NCI-H2081 treated with DMSO at 0.1 percent for 48 hours (cell line): ENCODE measurements at regions not wholly inside any gene's neighbourhood (a gene's known extent, or its start where the extent isn't known, plus 50 kb on each side); places are given as distances from the start of the nearest gene placed in this dataset.

Experiments
- DNase-seq: peaks from one replicate; lab custom pipeline; 2025; lab: John Stamatoyannopoulos, UW

DNA sequence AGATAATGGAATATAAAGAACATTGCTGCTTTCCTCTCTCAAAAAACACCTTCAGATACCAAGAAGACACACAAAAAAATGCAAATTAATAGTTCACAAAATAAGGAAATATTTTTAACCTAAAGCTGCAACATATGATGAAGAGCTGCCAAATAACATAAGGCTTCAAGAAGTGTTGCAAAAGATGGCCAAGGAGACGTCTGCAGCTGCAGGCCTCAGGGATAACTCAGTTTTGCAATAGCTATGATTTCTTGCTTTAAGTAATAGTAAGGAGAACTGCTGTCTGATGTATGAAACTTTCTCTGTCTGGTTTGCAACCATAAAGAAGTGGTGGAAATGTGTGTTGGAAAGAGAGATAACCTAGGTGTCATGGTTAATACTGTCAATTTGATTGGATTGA, 1237.5 kb downstream of the MRPL39 start:
- no peak for DNase-seq

GRCh38 chr21:24369278-24369677, 1238.0 kb downstream of the MRPL39 start:
- no peak for DNase-seq

DNA sequence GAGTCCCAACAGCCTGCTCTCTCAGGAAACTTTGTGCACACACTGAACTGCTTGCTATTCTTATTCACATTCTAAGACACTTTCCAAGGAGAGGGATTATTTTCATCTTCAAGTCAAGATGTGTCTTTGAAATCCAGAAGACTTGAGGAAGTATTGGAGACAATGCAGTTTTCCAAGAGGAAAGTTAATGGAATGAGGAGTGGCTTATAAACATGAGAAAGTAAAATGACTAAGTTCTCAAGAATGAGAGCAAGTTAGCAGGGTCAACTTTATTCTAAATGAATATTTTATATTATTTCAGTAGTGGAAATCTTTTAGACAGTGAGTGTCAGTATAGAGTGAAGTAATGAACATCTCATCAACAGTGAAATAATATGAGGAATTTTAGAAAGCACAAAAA, 1239.3 kb downstream of the MRPL39 start:
- no peak for DNase-seq

DNA sequence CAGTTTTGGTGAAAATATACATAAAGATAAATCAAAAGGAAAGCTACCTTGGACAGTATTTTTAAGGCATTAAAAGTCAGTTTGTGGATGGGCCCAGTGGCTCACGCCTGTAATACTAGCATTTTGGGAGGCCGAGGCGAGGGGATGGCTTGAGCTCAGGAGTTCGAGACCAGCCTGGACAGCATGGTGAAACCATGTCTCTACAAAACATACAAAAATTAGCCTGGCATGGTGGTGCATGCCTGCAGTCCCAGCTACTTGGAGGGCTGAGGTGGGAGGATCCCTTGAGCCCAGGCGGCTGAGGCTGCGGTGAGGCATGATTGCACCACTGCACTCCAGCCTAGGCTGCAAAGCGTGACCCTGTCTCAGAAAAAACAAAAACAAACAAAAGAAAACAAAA, 1253.8 kb downstream of the MRPL39 start:
- no peak for DNase-seq

GRCh38 chr21:24339406-24339805, 1267.9 kb downstream of the MRPL39 start:
- no peak for DNase-seq

GRCh38 chr21:24336491-24336890, 1270.8 kb downstream of the MRPL39 start:
- no peak for DNase-seq

GRCh38 chr21:24323536-24323935, 1283.7 kb downstream of the MRPL39 start:
- DNase-seq: no peak

- DNase-seq: no peak
These were observed 1290.9 kb downstream of the MRPL39 start for GRCh38 chr21:24316277-24316922.

GRCh38 chr21:24310788-24311187, 1296.5 kb downstream of the MRPL39 start:
- DNase-seq: no peak

DNA sequence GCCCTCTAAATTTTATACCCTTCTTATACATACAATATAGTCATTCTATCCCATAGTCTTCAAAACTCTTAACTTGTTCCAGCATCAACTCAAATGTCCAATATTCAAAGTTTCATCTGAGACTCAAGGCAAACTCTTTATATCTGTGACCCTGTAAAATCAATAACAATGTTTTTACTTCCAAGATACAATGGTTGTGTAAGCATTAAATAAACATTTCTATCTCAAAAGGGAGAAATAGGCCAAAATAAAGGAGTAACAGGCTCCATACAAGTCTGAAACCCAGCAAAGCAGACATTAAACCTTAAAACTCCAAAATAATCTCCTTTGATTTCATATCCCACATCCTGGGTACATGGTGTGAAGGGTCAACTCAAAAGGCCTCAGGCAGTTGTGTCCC, 1299.1 kb downstream of the MRPL39 start:
- DNase-seq: no peak

DNA sequence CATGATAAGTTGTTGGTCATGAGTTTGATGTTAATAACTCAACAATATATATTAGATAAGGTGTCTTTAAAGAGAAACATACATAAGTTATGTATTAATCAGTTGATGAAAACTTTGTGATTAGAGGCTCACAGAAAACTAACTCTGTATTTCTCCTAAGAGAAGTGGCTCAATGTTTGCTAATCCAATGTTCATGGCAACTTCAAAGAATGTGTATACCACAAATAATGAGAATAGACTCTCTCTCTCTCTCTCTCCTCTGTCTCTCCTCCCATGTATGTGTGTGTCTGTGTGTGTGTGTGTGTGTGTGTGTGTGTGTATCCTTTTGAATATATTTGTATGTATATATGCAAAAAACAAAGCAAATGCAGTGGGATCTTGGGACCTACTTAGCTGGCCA, 1304.9 kb downstream of the MRPL39 start:
- no peak for DNase-seq

GRCh38 chr21:24298040-24298439, 1309.2 kb downstream of the MRPL39 start:
- no peak for DNase-seq

- DNase-seq: no peak
These were observed 1313.1 kb downstream of the MRPL39 start for GRCh38 chr21:24294171-24294570.

- DNase-seq: peak; percentile 59
These were observed 1317.0 kb downstream of the MRPL39 start for GRCh38 chr21:24290151-24290833.

GRCh38 chr21:24289539-24289938, 1317.7 kb downstream of the MRPL39 start:
- peak; percentile 31 for DNase-seq

DNA sequence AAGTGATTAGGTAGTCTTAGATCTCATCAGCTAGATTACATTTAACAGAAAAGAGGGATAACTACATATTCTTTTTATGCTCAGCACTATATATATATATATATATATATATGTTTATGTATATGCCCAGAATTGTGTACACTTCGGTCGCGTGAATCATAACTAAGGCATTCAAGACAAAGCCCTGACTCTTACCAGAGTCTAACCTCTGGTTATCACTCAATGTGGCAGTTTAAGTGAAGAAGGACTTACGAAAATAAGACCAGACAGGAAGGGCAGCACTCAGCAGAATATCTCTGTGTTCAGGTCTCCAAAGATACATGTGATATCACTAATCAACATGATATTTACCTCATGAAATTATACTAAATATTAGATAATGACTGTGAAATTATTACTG, 1326.7 kb downstream of the MRPL39 start:
- no peak for DNase-seq

DNA sequence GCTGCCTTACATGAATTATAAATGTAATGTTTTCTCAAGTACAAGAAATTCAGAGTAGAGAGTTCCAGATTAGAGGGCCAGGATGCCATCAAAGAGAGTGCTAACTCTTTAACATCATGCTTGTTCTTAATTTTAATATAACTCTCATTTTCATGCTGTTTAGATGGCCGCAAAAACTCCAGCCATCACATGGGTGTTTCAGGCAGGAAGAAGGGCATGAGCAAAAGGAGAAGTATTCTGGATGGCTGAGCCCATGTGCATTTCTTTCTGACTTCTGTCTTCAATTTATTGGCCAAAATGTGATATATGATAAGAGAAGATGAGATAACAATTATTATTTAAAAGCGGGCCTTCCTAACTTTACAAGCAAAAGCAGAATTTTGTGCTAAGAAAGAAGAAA, 1328.6 kb downstream of the MRPL39 start:
- no peak for DNase-seq

GRCh38 chr21:24276204-24276603, 1331.1 kb downstream of the MRPL39 start:
- no peak for DNase-seq

- no peak for DNase-seq
These were observed 1331.7 kb downstream of the MRPL39 start for GRCh38 chr21:24275616-24276015.

GRCh38 chr21:24272521-24272938, 1334.8 kb downstream of the MRPL39 start:
- no peak for DNase-seq

DNA sequence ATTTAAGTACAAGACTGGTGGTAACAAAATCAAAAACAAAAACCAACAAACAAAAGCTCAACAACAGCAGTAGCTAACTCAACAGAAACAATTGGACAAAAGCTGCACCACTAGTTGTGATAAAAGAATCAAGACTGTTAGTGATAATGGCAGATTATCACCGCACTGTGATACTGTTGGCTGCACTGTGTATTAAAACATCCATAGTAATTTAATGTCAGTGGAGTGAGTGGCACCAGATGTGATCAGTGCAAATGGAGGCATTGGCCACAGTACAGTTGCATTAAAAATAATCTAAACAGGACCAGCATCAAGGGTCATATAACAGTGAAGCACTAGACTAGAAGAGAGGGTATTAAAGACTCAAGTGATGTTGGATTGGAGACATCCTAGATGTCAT, 1341.3 kb downstream of the MRPL39 start:
- DNase-seq: no peak

- no peak for DNase-seq
These were observed 1346.5 kb downstream of the MRPL39 start for GRCh38 chr21:24260751-24261150.

GRCh38 chr21:24259241-24259640, 1348.0 kb downstream of the MRPL39 start:
- DNase-seq: no peak

DNA sequence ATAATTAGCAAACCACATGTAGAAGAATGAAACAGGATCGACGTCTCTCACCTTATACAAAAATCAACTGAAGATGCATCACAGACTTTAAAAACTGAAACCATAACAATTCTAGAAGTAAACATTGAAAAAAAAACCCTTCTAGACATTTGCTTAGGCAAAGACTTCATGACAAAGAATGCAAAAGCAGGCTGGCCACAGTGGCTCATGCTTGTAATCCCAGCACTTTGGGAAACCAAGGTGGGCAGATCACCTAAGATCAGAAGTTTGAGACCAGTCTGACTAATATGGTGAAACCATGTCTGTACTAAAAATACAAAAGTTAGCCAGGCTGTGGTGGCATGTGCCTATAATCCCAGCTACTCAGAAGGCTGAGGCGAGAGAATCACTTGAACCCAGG, 1351.7 kb downstream of the MRPL39 start:
- no peak for DNase-seq
